Common myeloid progenitor, CD34-positive (primary cell): ENCODE measurements at regions not wholly inside any gene's neighbourhood (a gene's known extent, or its start where the extent isn't known, plus 50 kb on each side); places are given as distances from the start of the nearest gene placed in this dataset.
A peak's percentile ranks its signal among the peaks of the same experiment; 100 is the strongest.

Experiments
- CTCF ChIA-PET: fragments of 350-600 bp; sonication (Branson Sonifier 250); formaldehyde crosslinking; loops from one replicate; lab custom pipeline; 2021; ENCODE audit warnings: antibody characterized with exemption; lab: Charles Lee
- POLR2A ChIA-PET: fragments of 350-600 bp; sonication (Branson Sonifier 250); formaldehyde crosslinking; loops from one replicate; lab custom pipeline; 2021; ENCODE audit warnings: antibody characterized with exemption; lab: Charles Lee
- DNase-seq, 3 donors: peaks; one replicate each; pipeline versions ENCODE4 v3.0.0 to v3.0.0-alpha.2; 2013
- H3K27ac ChIP-seq, 2 experiments: 1 replicate in 1 of 2; 2 replicates in 1 of 2; pipeline ENCODE4 v1.7.0; 2013; ENCODE audit warnings: inconsistent platforms in 2 of 2, low read length in 2 of 2, mild to moderate bottlenecking in 2 of 2, low read depth in 1 of 2, moderate library complexity in 1 of 2; ENCODE audit not compliant: severe bottlenecking in 2 of 2, insufficient read depth in 1 of 2, poor library complexity in 1 of 2
- H3K27me3 ChIP-seq, 5 experiments: replicated peaks in 2 of 5; 1 replicate in 3 of 5; 2 replicates in 2 of 5; pipeline versions ENCODE4 v1.6.1 to v1.7.0; 2013; ENCODE audit warnings: low read length in 4 of 5, mild to moderate bottlenecking in 2 of 5, moderate library complexity in 2 of 5, inconsistent platforms in 1 of 5; ENCODE audit not compliant: insufficient read depth in 5 of 5, control insufficient read depth in 4 of 5
- H3K36me3 ChIP-seq, 4 experiments: 1 replicate in 2 of 4; 2 replicates in 2 of 4; pipeline versions ENCODE4 v1.6.1 to v1.7.0; 2013; ENCODE audit warnings: low read length in 3 of 4, control low read depth in 1 of 4, mild to moderate bottlenecking in 1 of 4; ENCODE audit not compliant: control insufficient read depth in 4 of 4, insufficient read depth in 4 of 4
- H3K4me1 ChIP-seq, 4 experiments: 1 replicate in 3 of 4; 2 replicates in 1 of 4; pipeline versions ENCODE4 v1.6.1 to v1.7.1; 2013; ENCODE audit warnings: low read length in 3 of 4, mild to moderate bottlenecking in 3 of 4, control low read depth in 1 of 4, inconsistent platforms in 1 of 4, moderate library complexity in 1 of 4; ENCODE audit not compliant: control insufficient read depth in 4 of 4, insufficient read depth in 4 of 4; ENCODE audit errors: control extremely low read depth in 1 of 4
- H3K4me3 ChIP-seq, 7 experiments: 1 replicate in 4 of 7; 2 replicates in 3 of 7; pipeline versions ENCODE4 v1.5.1 to v1.7.0; 2013; ENCODE audit warnings: mild to moderate bottlenecking in 7 of 7, low read length in 6 of 7, moderate library complexity in 6 of 7, inconsistent platforms in 2 of 7, low read depth in 2 of 7, control low read depth in 1 of 7; ENCODE audit not compliant: insufficient read depth in 4 of 7, control insufficient read depth in 1 of 7; ENCODE audit errors: extremely low read depth in 1 of 7
- H3K9me3 ChIP-seq, 5 experiments: 1 replicate in 4 of 5; 2 replicates in 1 of 5; pipeline versions ENCODE4 v1.6.1 to v1.7.1; 2013; ENCODE audit warnings: low read length in 4 of 5, mild to moderate bottlenecking in 2 of 5, inconsistent platforms in 1 of 5, low read depth in 1 of 5, moderate library complexity in 1 of 5; ENCODE audit not compliant: control insufficient read depth in 4 of 5, insufficient read depth in 2 of 5; ENCODE audit errors: control extremely low read depth in 1 of 5
- WGBS: methylation state at CpG from one replicate; pipeline ENCODE4 v1.1.5; 2013; ENCODE audit not compliant: insufficient coverage; 5-methylcytosine and 5-hydroxymethylcytosine counted together

DNA sequence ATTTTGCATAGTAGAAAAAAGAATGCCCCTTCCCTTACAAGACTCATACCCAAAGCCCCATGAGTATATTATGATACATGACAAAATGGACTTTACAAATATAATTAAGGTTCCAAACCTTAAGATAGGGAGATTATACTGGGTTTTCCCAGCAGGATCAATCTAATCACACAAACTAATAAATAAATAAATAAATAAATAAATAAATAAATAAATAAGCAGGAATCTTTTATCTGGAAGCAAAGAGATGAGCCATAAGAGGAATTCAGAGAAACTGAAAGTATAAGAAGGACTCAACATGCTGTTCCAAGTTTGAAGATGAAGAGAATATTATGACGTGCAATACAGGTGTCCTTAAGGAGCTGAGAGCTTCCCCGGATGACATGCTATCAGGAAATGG lies 1174.5 kb downstream of the DTWD2 start:
- no peaks in the 10 kb centered on the region for H3K36me3 ChIP-seq
- H3K4me3 ChIP-seq, result no peak overlapping the region
- 100% methylated on average over 1 of the region's 2 CpGs for WGBS
- no peak for DNase-seq
- no peaks in the 10 kb centered on the region for H3K4me1 ChIP-seq
- H3K27me3 ChIP-seq, result no peaks in the 10 kb centered on the region
- no peak overlapping the region for H3K27ac ChIP-seq
- CTCF ChIA-PET, result no interaction called here
- no peaks in the 10 kb centered on the region for H3K9me3 ChIP-seq
- POLR2A ChIA-PET, result interaction anchor here (0.6 kb wide), 1 partner anchor 1973 kb away, joined by 4 read pairs; the partner anchor contains the start of gene ATG12

GRCh38 chr5:117812861-117813260 lies 1175.5 kb downstream of the DTWD2 start:
- peak in 1 of 3 donors; percentile 2 for DNase-seq
- Histone ChIP-seq H3K4me3 (no peak overlapping the region), H3K27ac (no peak overlapping the region), H3K36me3 (no peaks in the 10 kb centered on the region), H3K4me1 (no peaks in the 10 kb centered on the region), H3K27me3 (no peaks in the 10 kb centered on the region), H3K9me3 (no peaks in the 10 kb centered on the region)
- no CpG with 5 or more reads among the region's 1 CpG for WGBS
- ChIA-PET POLR2A (no interaction called here), CTCF (interaction anchor here (1.5 kb wide), 1 partner anchor 10 kb away, joined by 3 read pairs; no protein-coding TSS in a partner anchor)

DNA sequence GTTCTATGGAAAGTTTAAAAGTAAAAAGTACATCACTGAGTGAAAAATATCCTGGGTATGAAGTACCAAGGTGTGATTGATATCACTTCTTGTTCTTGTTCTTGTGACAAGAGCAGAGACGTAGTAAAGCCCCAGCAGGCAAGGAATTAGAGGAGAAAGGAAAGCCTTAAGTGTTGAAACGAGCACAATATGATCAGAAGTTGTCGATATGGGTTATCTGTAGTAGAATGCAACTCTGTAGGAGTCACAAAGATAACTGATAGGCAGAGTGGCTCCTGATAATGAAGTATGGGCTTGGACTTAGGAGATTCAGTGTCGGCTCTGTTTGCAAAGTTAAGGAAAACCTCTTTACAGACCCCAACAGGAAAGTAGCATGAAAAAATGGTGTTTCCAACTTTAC lies 1179.1 kb downstream of the DTWD2 start:
- ChIA-PET POLR2A (no interaction called here), CTCF (no interaction called here)
- Histone ChIP-seq H3K36me3 (no peaks in the 10 kb centered on the region), H3K4me1 (no peaks in the 10 kb centered on the region), H3K9me3 (no peaks in the 10 kb centered on the region), H3K27me3 (no peaks in the 10 kb centered on the region), H3K27ac (no peak overlapping the region), H3K4me3 (no peak overlapping the region)
- DNase-seq, result no peak
- WGBS, result 98% methylated on average over 4 of the region's 4 CpGs

GRCh38 chr5:117805058-117805457 lies 1183.3 kb downstream of the DTWD2 start:
- Histone ChIP-seq H3K36me3 (no peaks in the 10 kb centered on the region), H3K27ac (no peak overlapping the region), H3K4me1 (no peaks in the 10 kb centered on the region), H3K27me3 (no peaks in the 10 kb centered on the region), H3K4me3 (no peak overlapping the region), H3K9me3 (no peaks in the 10 kb centered on the region)
- ChIA-PET CTCF (no interaction called here), POLR2A (no interaction called here)
- no peak for DNase-seq
- 100% methylated on average over 1 of the region's 1 CpG for WGBS

- POLR2A ChIA-PET, result no interaction called here
- Histone ChIP-seq H3K4me1 (no peaks in the 10 kb centered on the region), H3K27ac (no peak overlapping the region), H3K4me3 (no peak overlapping the region), H3K36me3 (no peaks in the 10 kb centered on the region), H3K27me3 (no peaks in the 10 kb centered on the region), H3K9me3 (no peaks in the 10 kb centered on the region)
- WGBS, result no CpG with 5 or more reads among the region's 3 CpGs
- CTCF ChIA-PET, result no interaction called here
- no peak for DNase-seq
Observed at GRCh38 chr5:117803533-117803932, 1184.8 kb downstream of the DTWD2 start.

GRCh38 chr5:117801583-117801982 lies 1186.8 kb downstream of the DTWD2 start:
- CTCF ChIA-PET, result no interaction called here
- Histone ChIP-seq H3K36me3 (no peaks in the 10 kb centered on the region), H3K4me3 (no peak overlapping the region), H3K27me3 (no peaks in the 10 kb centered on the region), H3K4me1 (no peaks in the 10 kb centered on the region), H3K9me3 (no peaks in the 10 kb centered on the region), H3K27ac (no peak overlapping the region)
- 100% methylated on average over 1 of the region's 4 CpGs for WGBS
- POLR2A ChIA-PET, result no interaction called here
- no peak for DNase-seq

- H3K9me3 ChIP-seq, result no peaks in the 10 kb centered on the region
- no peaks in the 10 kb centered on the region for H3K27me3 ChIP-seq
- ChIA-PET POLR2A (no interaction called here), CTCF (no interaction called here)
- no peak overlapping the region for H3K27ac ChIP-seq
- no peaks in the 10 kb centered on the region for H3K4me1 ChIP-seq
- H3K36me3 ChIP-seq, result no peaks in the 10 kb centered on the region
- H3K4me3 ChIP-seq, result no peak overlapping the region
- no peak for DNase-seq
Observed at GRCh38 chr5:117800261-117800660, 1188.1 kb downstream of the DTWD2 start.
